Neural cell (in vitro differentiated cells): ENCODE measurements at regions not wholly inside any gene's neighbourhood (a gene's known extent, or its start where the extent isn't known, plus 50 kb on each side); places are given as distances from the start of the nearest gene placed in this dataset.

Source experiments
- H2AFZ ChIP-seq: fragments of 200-600, 300-800 bp; sonication (generic), shearing (Covaris generic); 2 replicates; pipeline ENCODE4 v1.6.0; 2014; ENCODE audit warnings: low read depth, mild to moderate bottlenecking, antibody characterized with exemption, low read length, moderate library complexity
- H3F3A ChIP-seq: fragments of 200-600 bp; shearing (Covaris generic); 2 replicates; pipeline ENCODE4 v1.6.1; 2016; ENCODE audit warnings: mild to moderate bottlenecking, moderate library complexity, mixed read lengths, antibody characterized with exemption, low read length; ENCODE audit not compliant: insufficient read depth, poor library complexity, severe bottlenecking
- H3K27ac ChIP-seq: fragments of 200-600, 300-800 bp; sonication (generic), shearing (Covaris generic); 2 replicates; pipeline ENCODE4 v1.5.1; 2014; ENCODE audit warnings: mild to moderate bottlenecking, low read length, moderate library complexity
- H3K27me3 ChIP-seq: fragments of 300-800, 200-600 bp; sonication (generic), shearing (Covaris generic); 2 replicates; pipeline ENCODE4 v1.6.0; 2014; ENCODE audit warnings: mild to moderate bottlenecking, low read depth, low read length, moderate library complexity; ENCODE audit not compliant: insufficient read depth
- H3K36me3 ChIP-seq: fragments of 300-800, 200-600 bp; sonication (generic), shearing (Covaris generic); 2 replicates; pipeline ENCODE4 v1.5.1; 2014; ENCODE audit warnings: mild to moderate bottlenecking, antibody characterized with exemption, low read length, moderate library complexity; ENCODE audit not compliant: insufficient read depth
- H3K4me2 ChIP-seq: fragments of 300-800, 200-600 bp; sonication (generic), shearing (Covaris generic); 2 replicates; pipeline ENCODE4 v1.6.0; 2014; ENCODE audit warnings: mild to moderate bottlenecking, low read length
- H3K4me3 ChIP-seq: fragments of 300-800, 200-600 bp; sonication (generic), shearing (Covaris generic); 2 replicates; pipeline ENCODE4 v1.5.1; 2014; ENCODE audit warnings: mild to moderate bottlenecking, low read length, moderate library complexity
- H3K79me2 ChIP-seq: fragments of 200-600 bp; shearing (Covaris generic); replicated peaks from 2 replicates; pipeline ENCODE4 v1.6.0; 2014; ENCODE audit warnings: mild to moderate bottlenecking, low read length, moderate library complexity; ENCODE audit not compliant: insufficient read depth
- H3K9ac ChIP-seq: fragments of 300-800, 200-600 bp; sonication (generic), shearing (Covaris generic); 2 replicates; pipeline ENCODE4 v1.6.1; 2016; ENCODE audit warnings: mild to moderate bottlenecking, low read length, mixed read lengths
- H3K9me2 ChIP-seq: fragments of 200-600 bp; shearing (Covaris generic); 2 replicates; pipeline ENCODE4 v1.6.1; 2016; ENCODE audit warnings: mild to moderate bottlenecking, low read length, mixed read lengths; ENCODE audit not compliant: insufficient read depth
- H3K9me3 ChIP-seq: fragments of 200-600, 300-800 bp; sonication (generic), shearing (Covaris generic); 2 replicates; pipeline ENCODE4 v1.6.1; 2016; ENCODE audit warnings: mild to moderate bottlenecking, mixed run types, low read length, moderate library complexity, mixed read lengths
- H4K20me1 ChIP-seq: fragments of 200-600 bp; shearing (Covaris generic); 2 replicates; pipeline ENCODE4 v1.6.1; 2016; ENCODE audit warnings: mild to moderate bottlenecking, mixed run types; ENCODE audit not compliant: insufficient read depth
- EP300 ChIP-seq: fragments of 450-650 bp; conservative IDR thresholded peaks from 2 replicates; pipeline ENCODE4 v1.6.1; 2014; ENCODE audit warnings: antibody characterized with exemption, mild to moderate bottlenecking, moderate library complexity; ENCODE audit not compliant: poor library complexity, severe bottlenecking
- EZH2 ChIP-seq: fragments of 200-600, 300-800 bp; shearing (Covaris generic), sonication (generic); IDR thresholded peaks from 2 replicates; pipeline ENCODE4 v1.6.1; 2014; ENCODE audit warnings: antibody characterized with exemption, low read length, borderline replicate concordance, mild to moderate bottlenecking; ENCODE audit not compliant: insufficient read depth, poor library complexity, severe bottlenecking
- MXI1 ChIP-seq: fragments of 450-650 bp; conservative IDR thresholded peaks from 2 replicates; pipeline ENCODE4 v1.6.1; 2014; ENCODE audit warnings: antibody characterized with exemption, mild to moderate bottlenecking; ENCODE audit not compliant: poor library complexity, severe bottlenecking
- POLR2AphosphoS5 ChIP-seq: IDR thresholded peaks from 2 replicates; pipeline ENCODE4 v1.6.1; 2012
- RAD21 ChIP-seq: fragments of 450-650 bp; conservative IDR thresholded peaks from 2 replicates; pipeline ENCODE4 v1.6.1; 2014; ENCODE audit warnings: antibody characterized with exemption, mild to moderate bottlenecking, moderate library complexity
- SMC3 ChIP-seq: fragments of 450-650 bp; conservative IDR thresholded peaks from 2 replicates; pipeline ENCODE4 v1.6.1; 2014; ENCODE audit warnings: antibody characterized with exemption, mild to moderate bottlenecking, moderate library complexity; ENCODE audit not compliant: poor library complexity
- TAF1 ChIP-seq: IDR thresholded peaks from 2 replicates; pipeline ENCODE4 v1.6.1; 2012; ENCODE audit warnings: low read depth
- TF ChIP-seq, protein P1 (sequence below): IDR thresholded peaks from 2 replicates; pipeline ENCODE4 v1.6.1; 2012; ENCODE audit warnings: borderline replicate concordance
- TF ChIP-seq, protein P2 (sequence below): fragments of 450-650 bp; IDR thresholded peaks from 2 replicates; pipeline ENCODE4 v1.5.1; 2014; ENCODE audit warnings: antibody characterized with exemption, mild to moderate bottlenecking, moderate library complexity; ENCODE audit not compliant: poor library complexity, severe bottlenecking

DNA sequence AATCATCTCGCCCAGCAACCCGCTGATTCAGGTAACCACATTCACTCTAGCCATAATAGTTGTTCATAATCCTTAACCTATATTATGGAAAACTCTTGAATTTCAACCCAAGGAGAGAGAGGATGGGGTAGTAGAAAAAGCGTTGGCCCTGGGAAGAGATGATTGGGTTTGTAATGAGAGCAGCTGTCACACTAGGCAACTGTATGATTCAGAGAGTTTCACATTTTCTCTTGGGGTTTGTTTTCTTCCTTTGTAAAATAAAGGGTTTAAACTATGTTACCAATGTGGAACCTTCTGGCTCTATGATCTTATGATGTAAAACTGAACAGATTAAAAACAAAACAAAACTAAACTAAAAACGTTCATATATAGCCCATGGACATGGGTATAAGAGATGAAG, 705.2 kb upstream of the IGFBP3 start:
- Histone ChIP-seq H3K27me3 (no peaks in the 10 kb centered on the region), H3K79me2 (no peaks in the 10 kb centered on the region), H2AFZ (no peak overlapping the region), H3K4me2 (no peak overlapping the region), H3K36me3 (no peaks in the 10 kb centered on the region), H3F3A (no peaks in the 10 kb centered on the region), H3K27ac (no peak overlapping the region), H3K9ac (no peak overlapping the region), H3K9me2 (no peaks in the 10 kb centered on the region), H3K9me3 (no peaks in the 10 kb centered on the region), H3K4me3 (no peak overlapping the region), H4K20me1 (no peaks in the 10 kb centered on the region)
- TF ChIP-seq RAD21 = no peak
- TF ChIP-seq, protein P1, sequence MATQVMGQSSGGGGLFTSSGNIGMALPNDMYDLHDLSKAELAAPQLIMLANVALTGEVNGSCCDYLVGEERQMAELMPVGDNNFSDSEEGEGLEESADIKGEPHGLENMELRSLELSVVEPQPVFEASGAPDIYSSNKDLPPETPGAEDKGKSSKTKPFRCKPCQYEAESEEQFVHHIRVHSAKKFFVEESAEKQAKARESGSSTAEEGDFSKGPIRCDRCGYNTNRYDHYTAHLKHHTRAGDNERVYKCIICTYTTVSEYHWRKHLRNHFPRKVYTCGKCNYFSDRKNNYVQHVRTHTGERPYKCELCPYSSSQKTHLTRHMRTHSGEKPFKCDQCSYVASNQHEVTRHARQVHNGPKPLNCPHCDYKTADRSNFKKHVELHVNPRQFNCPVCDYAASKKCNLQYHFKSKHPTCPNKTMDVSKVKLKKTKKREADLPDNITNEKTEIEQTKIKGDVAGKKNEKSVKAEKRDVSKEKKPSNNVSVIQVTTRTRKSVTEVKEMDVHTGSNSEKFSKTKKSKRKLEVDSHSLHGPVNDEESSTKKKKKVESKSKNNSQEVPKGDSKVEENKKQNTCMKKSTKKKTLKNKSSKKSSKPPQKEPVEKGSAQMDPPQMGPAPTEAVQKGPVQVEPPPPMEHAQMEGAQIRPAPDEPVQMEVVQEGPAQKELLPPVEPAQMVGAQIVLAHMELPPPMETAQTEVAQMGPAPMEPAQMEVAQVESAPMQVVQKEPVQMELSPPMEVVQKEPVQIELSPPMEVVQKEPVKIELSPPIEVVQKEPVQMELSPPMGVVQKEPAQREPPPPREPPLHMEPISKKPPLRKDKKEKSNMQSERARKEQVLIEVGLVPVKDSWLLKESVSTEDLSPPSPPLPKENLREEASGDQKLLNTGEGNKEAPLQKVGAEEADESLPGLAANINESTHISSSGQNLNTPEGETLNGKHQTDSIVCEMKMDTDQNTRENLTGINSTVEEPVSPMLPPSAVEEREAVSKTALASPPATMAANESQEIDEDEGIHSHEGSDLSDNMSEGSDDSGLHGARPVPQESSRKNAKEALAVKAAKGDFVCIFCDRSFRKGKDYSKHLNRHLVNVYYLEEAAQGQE = no peak
- no peak for TF ChIP-seq SMC3
- TF ChIP-seq EZH2 = no peak
- no peak for TF ChIP-seq TAF1
- no peak for TF ChIP-seq EP300
- no peak for TF ChIP-seq MXI1
- TF ChIP-seq POLR2AphosphoS5 = no peak
- TF ChIP-seq, protein P2, sequence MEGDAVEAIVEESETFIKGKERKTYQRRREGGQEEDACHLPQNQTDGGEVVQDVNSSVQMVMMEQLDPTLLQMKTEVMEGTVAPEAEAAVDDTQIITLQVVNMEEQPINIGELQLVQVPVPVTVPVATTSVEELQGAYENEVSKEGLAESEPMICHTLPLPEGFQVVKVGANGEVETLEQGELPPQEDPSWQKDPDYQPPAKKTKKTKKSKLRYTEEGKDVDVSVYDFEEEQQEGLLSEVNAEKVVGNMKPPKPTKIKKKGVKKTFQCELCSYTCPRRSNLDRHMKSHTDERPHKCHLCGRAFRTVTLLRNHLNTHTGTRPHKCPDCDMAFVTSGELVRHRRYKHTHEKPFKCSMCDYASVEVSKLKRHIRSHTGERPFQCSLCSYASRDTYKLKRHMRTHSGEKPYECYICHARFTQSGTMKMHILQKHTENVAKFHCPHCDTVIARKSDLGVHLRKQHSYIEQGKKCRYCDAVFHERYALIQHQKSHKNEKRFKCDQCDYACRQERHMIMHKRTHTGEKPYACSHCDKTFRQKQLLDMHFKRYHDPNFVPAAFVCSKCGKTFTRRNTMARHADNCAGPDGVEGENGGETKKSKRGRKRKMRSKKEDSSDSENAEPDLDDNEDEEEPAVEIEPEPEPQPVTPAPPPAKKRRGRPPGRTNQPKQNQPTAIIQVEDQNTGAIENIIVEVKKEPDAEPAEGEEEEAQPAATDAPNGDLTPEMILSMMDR = no peak

DNA sequence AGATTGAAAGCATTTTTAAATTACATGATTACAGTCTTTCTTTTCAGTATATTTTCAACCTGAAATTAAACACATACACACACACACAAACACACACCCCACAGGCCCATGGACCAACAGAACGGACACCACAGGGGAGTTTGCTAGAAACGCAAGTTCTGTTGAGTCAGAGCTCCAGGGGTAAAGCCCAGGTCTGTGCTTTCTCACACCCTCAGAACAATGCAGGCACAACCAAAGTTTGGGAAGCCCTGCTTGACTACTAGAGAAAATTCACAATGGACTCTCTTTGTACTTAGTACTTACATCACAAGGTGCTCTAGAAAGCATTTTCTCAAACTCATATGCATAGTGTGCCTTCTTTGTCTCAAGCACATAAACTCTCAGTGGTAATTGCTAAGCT, 704.0 kb upstream of the IGFBP3 start:
- no peaks in the 10 kb centered on the region for H4K20me1 ChIP-seq
- no peaks in the 10 kb centered on the region for H3K9me2 ChIP-seq
- TF ChIP-seq, protein P1 = no peak
- TF ChIP-seq MXI1 (no peak), POLR2AphosphoS5 (no peak)
- H3K79me2 ChIP-seq = no peaks in the 10 kb centered on the region
- H3K4me2 ChIP-seq = no peak overlapping the region
- H3K9me3 ChIP-seq = no peaks in the 10 kb centered on the region
- H3K4me3 ChIP-seq = no peak overlapping the region
- H3F3A ChIP-seq = no peaks in the 10 kb centered on the region
- H3K36me3 ChIP-seq = no peaks in the 10 kb centered on the region
- H3K9ac ChIP-seq = no peak overlapping the region
- H3K27me3 ChIP-seq = no peaks in the 10 kb centered on the region
- no peak overlapping the region for H3K27ac ChIP-seq
- no peak overlapping the region for H2AFZ ChIP-seq
